ENCODE measurements at regions not wholly inside any gene's neighbourhood (a gene's known extent, or its start where the extent isn't known, plus 50 kb on each side); places are given as distances from the start of the nearest gene placed in this dataset.

GRCh38 chr5:7000310-7000709, 287.1 kb downstream of the TENT4A start:
- no peak for DNase-seq (ENCODE audit: extremely low read depth in 1 of 2, low read depth in 1 of 2)

GRCh38 chr5:7010591-7010990, 297.4 kb downstream of the TENT4A start:
- DNase-seq (ENCODE audit: extremely low read depth in 1 of 2, low read depth in 1 of 2) = no peak

- no peak for DNase-seq (ENCODE audit: extremely low read depth in 1 of 2, low read depth in 1 of 2)
Observed at GRCh38 chr5:7012057-7012456, 298.8 kb downstream of the TENT4A start.

DNA sequence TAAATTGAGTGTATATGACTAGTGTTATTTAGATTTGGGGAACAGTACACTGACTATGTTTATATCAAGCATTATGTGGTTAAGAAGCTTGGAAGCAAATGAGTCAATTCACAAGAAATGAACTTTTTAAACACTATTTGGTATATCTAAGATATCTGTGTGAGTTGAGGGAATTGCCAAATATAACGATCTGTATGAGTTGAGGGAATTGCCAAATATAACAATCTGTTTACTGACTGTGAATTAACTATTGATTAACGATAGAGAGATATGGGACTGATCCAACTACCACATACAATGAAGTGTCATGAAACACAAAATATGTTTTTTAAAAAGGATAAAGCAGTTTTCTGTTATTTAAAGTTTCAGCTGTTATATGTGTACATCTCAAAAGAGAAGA, 301.4 kb downstream of the TENT4A start:
- no peak for DNase-seq (ENCODE audit: extremely low read depth in 1 of 2, low read depth in 1 of 2)

DNA sequence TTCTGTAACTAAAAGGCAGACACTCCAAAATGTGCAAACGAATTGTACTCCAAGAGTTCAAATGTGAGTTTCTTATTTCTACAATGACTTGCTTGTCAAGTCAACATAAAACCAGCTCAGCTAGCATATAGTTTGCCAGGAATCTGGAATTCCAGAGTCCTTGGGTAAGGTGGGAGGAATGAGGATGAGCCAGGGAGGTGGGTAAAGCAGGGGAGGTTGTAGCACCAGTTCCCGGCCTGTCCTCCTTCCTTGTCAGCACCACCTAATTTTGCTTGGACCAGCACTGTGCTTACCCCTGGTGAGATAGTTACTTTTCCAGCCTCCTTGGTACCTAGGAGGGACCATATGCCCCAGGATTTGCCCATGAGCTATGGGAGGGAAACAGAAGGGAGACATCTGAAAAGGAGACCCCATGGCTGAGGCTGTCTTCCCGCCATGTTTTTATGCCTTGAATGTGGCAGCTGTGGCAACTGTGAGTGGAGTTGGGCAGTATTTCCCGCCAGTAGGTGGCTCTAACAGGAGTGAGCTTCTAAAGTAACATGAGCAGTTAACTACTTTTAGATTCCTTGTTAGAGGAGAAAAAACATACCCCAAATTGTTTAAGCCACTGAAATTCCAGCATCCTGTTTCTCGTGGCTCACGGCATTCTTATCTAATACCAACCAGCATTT, 302.5 kb downstream of the TENT4A start:
- DNase-seq (ENCODE audit: extremely low read depth in 1 of 2, low read depth in 1 of 2) = no peak

DNA sequence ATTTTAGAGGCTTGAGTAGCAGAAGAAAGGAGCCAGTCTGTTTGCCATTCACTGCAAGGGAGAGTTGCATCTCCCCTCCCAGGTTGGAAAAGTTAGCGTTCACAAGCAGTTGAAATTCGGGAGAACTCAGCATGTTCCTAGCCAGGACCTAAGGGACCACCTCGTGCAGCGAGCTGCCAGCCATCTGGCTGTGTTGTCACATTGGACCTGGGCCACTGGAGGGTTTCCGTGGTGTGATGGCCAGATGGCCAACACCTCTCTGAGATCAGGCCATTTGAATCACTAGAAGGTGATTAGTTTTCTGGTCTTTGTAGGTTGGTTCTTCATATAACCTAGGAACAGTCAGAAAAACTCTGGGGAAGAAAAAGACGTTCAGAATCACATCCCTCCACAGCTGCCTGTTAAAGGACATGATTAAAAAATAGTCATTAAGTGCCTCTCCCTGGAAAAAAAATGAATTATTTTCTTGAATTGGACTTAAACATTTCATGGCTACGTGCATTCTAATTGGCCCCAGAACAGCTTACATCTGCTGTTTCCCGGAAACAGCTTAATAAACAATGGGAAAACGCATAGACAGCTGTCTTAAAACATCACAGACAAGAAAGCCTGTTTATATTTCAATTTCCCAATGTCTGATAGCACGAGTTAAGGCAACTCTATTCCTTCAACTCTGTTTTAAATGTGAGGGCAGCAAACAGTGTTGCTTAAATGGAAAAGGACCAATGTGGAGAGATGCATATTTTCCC, 303.9 kb downstream of the TENT4A start:
- DNase-seq (ENCODE audit: extremely low read depth in 1 of 2, low read depth in 1 of 2) = no peak

GRCh38 chr5:7018198-7018597, 305.0 kb downstream of the TENT4A start:
- no peak for DNase-seq (ENCODE audit: extremely low read depth in 1 of 2, low read depth in 1 of 2)

GRCh38 chr5:7018601-7019000, 305.4 kb downstream of the TENT4A start:
- DNase-seq (ENCODE audit: extremely low read depth in 1 of 2, low read depth in 1 of 2) = no peak

GRCh38 chr5:7036192-7036835, 323.1 kb downstream of the TENT4A start:
- no peak for DNase-seq (ENCODE audit: extremely low read depth in 1 of 2, low read depth in 1 of 2)

- DNase-seq (ENCODE audit: extremely low read depth in 1 of 2, low read depth in 1 of 2) = no peak
Observed at GRCh38 chr5:7039074-7039473, 325.8 kb downstream of the TENT4A start.

- no peak for DNase-seq (ENCODE audit: extremely low read depth in 1 of 2, low read depth in 1 of 2)
Observed at GRCh38 chr5:7040111-7040510, 326.9 kb downstream of the TENT4A start.

DNA sequence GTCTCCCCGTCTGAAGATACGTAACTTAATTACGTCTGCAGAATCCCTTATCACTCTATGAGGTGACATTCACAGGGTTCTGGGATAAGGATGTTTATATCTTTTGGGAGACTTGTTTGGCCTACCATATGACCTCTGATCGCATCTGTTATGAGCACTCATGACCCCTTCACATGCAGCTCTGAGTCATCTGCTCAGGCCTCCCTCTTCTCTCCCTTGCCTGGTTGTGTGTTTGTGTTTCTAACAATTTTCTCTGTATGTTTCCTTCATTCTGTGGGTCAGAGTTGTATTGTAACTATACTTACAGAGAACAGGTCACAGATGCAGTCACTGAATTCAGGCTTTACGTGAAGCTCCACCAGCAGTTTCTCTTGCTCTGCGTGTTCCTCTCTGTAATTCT, 330.6 kb downstream of the TENT4A start:
- no peak for DNase-seq (ENCODE audit: extremely low read depth in 1 of 2, low read depth in 1 of 2)

- DNase-seq (ENCODE audit: extremely low read depth in 1 of 2, low read depth in 1 of 2) = no peak
Observed at GRCh38 chr5:7047511-7048261, 334.5 kb downstream of the TENT4A start.

GRCh38 chr5:7050986-7051385, 337.8 kb downstream of the TENT4A start:
- no peak for DNase-seq (ENCODE audit: extremely low read depth in 1 of 2, low read depth in 1 of 2)

DNA sequence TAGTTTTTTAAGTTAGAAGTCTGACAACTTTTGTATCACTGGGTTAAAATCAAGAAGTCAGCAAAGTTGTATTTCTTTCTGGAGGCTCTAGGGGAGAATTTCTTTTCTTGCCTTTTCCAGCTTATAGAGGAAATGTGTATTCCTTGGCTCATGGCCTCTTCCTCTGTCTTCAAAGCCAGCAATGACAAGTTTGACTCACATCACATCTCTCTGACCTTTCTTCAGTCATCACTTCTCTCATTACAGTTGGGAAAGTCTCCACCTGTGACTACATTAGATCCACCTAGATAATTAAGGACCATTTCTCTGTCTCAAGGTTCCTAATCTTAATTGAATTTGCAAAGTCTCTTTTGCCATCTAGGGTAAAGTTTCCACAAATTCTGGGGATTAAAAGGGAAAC, 339.9 kb downstream of the TENT4A start:
- DNase-seq (ENCODE audit: extremely low read depth in 1 of 2, low read depth in 1 of 2) = no peak

GRCh38 chr5:7053528-7054209, 340.4 kb downstream of the TENT4A start:
- DNase-seq (ENCODE audit: extremely low read depth in 1 of 2, low read depth in 1 of 2) = no peak

- no peak for DNase-seq (ENCODE audit: extremely low read depth in 1 of 2, low read depth in 1 of 2)
Observed at GRCh38 chr5:7066471-7067235, 329.3 kb upstream of the ADCY2 start.

GRCh38 chr5:7068156-7068555, 327.8 kb upstream of the ADCY2 start:
- DNase-seq (ENCODE audit: extremely low read depth in 1 of 2, low read depth in 1 of 2) = no peak

- DNase-seq (ENCODE audit: extremely low read depth in 1 of 2, low read depth in 1 of 2) = no peak
Observed at GRCh38 chr5:7068899-7069298, 327.0 kb upstream of the ADCY2 start.

DNA sequence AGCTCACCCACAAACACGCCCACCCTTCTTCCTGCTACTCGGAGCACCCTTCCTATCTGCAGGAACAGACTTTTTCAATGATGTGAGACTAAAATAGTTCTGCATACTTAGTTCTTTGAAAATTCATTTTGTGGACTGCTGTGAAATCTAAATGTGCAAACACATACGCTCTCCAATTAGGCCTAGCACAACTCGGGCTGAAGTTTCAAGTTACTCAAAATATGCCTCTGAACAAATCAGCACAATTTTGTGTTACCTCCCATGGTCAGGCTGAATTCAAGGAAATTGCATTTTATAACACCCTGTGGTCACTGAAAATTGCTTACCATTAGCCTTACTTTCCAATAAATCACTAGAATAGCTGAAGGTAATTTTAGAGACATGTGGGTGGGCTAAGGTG, 323.8 kb upstream of the ADCY2 start:
- DNase-seq (ENCODE audit: extremely low read depth in 1 of 2, low read depth in 1 of 2) = no peak

Measured in stimulated activated CD8-positive, alpha-beta memory T cell treated with anti-CD3 and anti-CD28 coated beads, Interleukin-7, amount 100 ng/mL, for 48 hours (primary cell).